ENCODE measurements at regions not wholly inside any gene's neighbourhood (a gene's known extent, or its start where the extent isn't known, plus 50 kb on each side); places are given as distances from the start of the nearest gene placed in this dataset.

DNA sequence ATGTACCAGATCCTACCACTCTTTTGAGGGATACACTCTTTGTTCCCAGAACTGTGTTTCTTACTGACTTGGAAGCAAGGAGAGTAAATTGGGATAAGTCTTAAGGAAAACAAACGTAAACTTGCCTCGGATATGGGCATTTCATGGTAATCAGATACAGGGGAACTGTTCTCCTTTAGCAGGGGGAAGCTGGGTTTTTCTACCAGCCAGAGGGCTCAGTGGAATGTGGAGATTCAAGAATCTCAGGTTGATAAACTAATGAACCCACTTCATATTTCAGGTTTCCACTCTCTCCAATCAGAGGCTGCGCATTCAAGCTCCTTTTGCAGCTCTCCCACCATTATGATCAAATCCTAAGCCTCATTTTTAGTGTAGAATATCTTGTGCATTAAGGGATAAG is 676.5 kb upstream of the FSHR start:
- ATAC-seq (no peak), DNase-seq (ENCODE audit: low spot score in 2 of 2) (no peak)
- Mint-ChIP-seq H3K27ac (no peak overlapping the region), H3K9me3 (peaks cover 5 to 7% of the 10 kb centered on the region in 2 donors), H3K36me3 (no peaks in the 10 kb centered on the region)

DNA sequence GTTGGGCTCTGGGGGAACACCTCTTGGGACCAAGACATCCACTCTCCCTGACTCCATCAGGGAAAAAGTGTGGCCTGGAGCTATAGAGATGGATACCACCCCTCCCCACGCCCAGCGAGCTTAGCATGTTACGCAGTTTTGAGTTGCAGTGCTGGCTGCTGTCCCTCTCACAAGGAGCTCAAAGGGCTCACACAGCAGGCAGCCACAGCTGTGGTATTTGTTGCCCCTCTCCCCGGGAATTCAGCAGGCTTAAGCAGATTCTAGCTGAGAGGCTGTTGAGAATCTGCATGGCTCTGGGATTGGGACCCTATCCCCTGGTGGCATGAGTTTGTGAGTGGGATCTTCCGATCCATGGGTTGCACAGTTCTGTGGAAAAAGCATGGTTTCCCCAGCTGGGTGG is 673.1 kb upstream of the FSHR start:
- Mint-ChIP-seq H3K9me3 (peaks cover 19 to 22% of the 10 kb centered on the region in 2 donors), H3K36me3 (peaks cover 0 to 17% of the 10 kb centered on the region in 2 donors), H3K27ac (no peak overlapping the region)
- DNase-seq (ENCODE audit: low spot score in 2 of 2) (no peak), ATAC-seq (no peak)

DNA sequence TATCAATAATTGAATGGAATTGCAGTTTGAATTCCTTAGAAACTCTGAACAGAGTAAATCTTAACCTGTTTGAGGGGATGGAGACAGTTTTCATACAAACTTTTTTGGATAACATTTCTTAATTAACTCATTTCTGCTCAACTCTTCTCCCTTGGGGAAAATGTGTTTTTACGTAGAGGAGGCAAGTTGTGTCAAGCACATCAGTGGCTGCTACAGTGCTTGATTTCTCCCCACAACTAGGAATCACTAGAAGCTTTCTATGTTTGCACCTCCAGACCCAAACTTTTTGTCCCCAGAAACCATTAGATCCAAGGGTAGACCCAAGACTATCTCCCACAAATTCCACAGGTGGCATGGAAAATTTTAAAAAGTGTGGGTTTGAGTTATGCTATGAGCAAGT is 658.9 kb upstream of the FSHR start:
- no peaks in the 10 kb centered on the region for H3K36me3 Mint-ChIP-seq
- no peak for ATAC-seq

DNA sequence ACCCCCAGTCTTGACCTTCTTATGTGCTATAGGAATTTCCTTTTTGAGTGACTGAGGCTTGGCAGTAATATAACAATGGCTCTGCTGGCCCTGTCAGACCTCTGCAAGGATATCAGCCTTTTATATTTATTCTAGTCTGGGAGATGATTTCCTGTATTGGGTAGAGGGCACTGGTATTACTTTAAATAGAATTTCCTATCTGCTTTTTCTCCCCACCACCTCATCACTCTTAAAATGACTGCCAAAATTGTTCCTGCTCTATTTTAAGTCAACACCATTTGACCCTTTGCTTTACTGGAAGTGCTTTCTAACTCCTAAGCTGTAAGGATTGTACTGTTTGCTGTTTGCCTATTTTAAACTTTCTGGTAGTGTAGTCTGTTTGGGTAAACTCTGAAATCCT is 658.4 kb upstream of the FSHR start:
- Mint-ChIP-seq H3K27ac (no peak overlapping the region), H3K36me3 (no peaks in the 10 kb centered on the region), H3K9me3 (peaks cover 0 to 9% of the 10 kb centered on the region in 2 donors)
- DNase-seq (ENCODE audit: low spot score in 2 of 2) (no peak), ATAC-seq (no peak)

More for the DNA sequence above, 658.9 kb upstream of the FSHR start:
- H3K27ac Mint-ChIP-seq, result no peak overlapping the region
- peaks cover 0 to 9% of the 10 kb centered on the region in 2 donors for H3K9me3 Mint-ChIP-seq
- no peak for DNase-seq (ENCODE audit: low spot score in 2 of 2)

DNA sequence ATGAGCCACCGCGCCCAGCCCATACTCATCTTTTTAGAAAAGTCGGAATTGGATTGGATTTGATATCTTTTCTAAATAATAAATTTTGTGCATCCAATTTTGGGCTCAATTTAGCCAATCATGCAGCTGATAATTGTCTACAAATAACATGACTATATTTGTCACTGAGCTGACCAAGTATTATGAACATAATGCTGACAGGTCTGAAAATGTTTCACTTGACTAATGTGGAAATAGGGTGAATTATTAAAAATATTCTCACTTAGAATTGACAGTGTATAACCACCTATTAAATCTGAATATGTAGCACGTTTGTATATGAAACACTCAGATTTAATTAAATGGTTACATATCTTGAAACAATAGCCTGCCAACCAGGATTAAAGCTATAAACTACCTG is 657.2 kb upstream of the FSHR start:
- H3K36me3 Mint-ChIP-seq, result no peaks in the 10 kb centered on the region
- H3K27ac Mint-ChIP-seq, result no peak overlapping the region
- ATAC-seq, result no peak

DNA sequence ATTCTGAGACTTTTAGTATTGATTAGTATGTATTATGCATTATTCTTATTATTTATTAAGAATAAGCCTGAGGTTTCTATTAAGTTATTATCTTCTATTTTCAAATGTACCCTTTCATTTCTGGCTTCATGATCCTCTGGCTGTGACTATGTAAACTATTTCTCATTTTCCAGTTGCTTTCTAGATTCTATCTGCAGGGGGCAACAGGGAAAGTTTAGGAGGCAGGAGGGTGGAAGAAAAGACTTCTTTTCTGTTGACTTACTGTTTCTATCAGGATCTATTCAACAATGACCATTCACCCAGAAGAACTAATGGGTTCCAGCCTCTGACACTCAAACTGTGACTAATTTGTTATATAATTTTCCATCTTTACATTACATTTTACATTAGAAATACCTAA is 653.4 kb upstream of the FSHR start:
- H3K27ac Mint-ChIP-seq, result no peak overlapping the region
- DNase-seq (ENCODE audit: low spot score in 2 of 2) (no peak), ATAC-seq (no peak)
- H3K9me3 Mint-ChIP-seq, result no peaks in the 10 kb centered on the region
- no peaks in the 10 kb centered on the region for H3K36me3 Mint-ChIP-seq

More for the DNA sequence above, 657.2 kb upstream of the FSHR start:
- no peak for DNase-seq (ENCODE audit: low spot score in 2 of 2)
- peaks cover 0 to 9% of the 10 kb centered on the region in 2 donors for H3K9me3 Mint-ChIP-seq

DNA sequence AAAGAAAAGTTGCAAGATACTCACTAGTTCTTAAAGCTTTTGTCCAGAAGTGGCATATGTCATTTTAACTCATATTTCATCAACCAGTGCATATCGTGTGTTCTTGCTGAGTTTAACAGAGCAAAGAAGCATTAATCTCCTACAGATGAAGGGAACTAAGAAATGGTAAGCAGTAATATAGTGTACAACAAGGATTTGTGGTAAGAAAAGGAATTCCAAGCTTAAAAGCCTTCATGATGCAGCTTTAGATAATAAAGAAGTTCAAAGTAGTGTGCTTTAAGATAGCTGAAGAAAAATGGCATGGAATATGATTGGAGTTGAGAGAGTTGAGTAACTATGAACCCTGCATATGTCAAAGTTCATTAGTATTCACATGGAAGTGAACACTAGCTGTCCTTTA is 649.8 kb upstream of the FSHR start:
- DNase-seq (ENCODE audit: low spot score in 2 of 2) (no peak), ATAC-seq (no peak)
- Mint-ChIP-seq H3K9me3 (peaks cover 0 to 5% of the 10 kb centered on the region in 2 donors), H3K27ac (no peak overlapping the region), H3K36me3 (no peaks in the 10 kb centered on the region)

DNA sequence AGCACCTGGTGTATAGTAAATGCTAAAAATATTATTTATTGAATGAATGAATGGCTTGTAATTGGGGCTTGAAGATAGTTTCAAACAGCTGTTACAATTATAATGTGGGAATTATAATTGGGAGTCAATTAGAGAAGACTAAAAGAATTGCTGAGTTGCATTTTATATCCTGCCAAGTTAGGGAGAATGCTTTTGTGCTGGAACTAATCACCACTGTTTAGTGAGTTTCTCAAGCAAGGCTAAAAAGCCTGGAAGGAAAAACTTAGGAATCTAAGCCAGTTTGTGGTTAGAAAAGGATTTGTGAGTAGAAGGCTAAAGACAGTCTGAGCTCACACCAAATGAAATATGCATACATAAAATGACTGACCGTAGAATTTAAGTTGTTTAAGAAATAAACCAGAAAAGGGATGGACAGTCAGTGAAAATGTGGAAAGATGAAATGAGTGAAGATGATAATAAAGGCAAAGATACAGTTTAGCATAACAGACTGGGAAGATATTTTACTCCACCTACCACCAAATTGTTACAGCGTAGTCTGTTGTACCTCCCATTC is 647.7 kb upstream of the FSHR start:
- DNase-seq (ENCODE audit: low spot score in 2 of 2), result no peak

DNA sequence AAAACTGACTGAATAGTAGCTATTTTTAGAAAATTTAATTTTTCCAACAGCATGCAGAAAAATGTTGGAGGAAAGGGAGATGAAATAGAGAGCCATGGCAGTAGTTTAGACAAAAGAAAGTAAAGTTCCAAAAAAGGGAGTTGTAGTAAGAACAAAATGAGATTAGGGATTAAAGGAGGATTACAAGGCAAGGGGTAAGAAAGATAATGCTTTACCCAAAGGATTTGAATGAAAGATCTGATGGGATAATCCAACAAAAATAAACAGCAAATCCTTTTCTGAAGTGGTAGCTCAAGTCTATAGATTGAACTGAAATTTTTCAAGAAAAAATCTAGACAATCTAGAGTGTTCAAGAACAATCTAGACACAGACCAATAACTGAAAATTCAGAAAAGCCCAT is 644.3 kb upstream of the FSHR start:
- Mint-ChIP-seq H3K27ac (no peak overlapping the region), H3K36me3 (no peaks in the 10 kb centered on the region), H3K9me3 (peaks cover 8 to 28% of the 10 kb centered on the region in 2 donors)
- ATAC-seq (no peak), DNase-seq (ENCODE audit: low spot score in 2 of 2) (no peak)

More for the DNA sequence above, 647.7 kb upstream of the FSHR start:
- Mint-ChIP-seq H3K27ac (no peak overlapping the region), H3K9me3 (peaks cover 8 to 14% of the 10 kb centered on the region in 2 donors), H3K36me3 (no peaks in the 10 kb centered on the region)
- ATAC-seq, result no peak

DNA sequence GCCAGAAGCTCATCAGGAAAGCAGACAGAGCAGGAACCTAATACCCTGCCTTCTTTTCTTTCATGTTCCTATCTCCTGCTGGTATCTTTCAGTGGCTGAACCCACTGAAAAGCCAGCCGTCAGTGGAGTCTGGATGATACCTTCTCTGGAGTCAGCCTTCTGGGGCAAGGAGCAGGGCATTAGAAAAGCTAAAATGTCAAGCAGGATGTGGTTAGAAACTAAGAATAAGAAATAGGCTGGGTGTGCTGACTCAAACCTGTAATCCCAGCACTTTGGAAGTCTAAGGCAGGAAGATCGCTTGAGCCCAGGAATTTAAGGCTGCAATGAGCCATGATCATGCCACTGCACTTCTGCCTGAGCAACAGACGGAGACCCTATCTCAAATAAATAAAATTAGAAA is 642.0 kb upstream of the FSHR start:
- H3K36me3 Mint-ChIP-seq, result no peaks in the 10 kb centered on the region
- DNase-seq (ENCODE audit: low spot score in 2 of 2), result no peak
- ATAC-seq, result no peak
- H3K27ac Mint-ChIP-seq, result no peak overlapping the region
- H3K9me3 Mint-ChIP-seq, result peaks cover 8 to 32% of the 10 kb centered on the region in 2 donors

DNA sequence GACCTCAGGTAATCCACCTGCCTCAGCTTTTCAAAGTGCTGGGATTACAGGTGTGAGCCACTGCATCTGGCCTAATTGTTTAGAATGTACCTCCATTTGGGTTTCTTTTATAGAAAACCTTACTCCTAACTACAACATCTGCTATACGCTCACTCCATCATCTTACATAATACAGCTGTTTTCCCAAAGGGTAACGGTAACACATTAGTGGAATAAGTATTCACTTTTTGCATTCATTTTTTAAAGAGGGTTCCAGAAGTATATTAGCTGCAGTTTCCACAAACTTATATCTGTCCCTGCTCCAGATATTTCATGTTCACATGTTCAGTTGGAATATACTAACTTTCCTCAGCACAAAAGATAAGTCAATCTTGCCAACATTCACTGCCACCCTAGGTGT is 640.1 kb upstream of the FSHR start:
- DNase-seq (ENCODE audit: low spot score in 2 of 2) (no peak), ATAC-seq (no peak)
- H3K36me3 Mint-ChIP-seq, result no peaks in the 10 kb centered on the region
- no peak overlapping the region for H3K27ac Mint-ChIP-seq
- H3K9me3 Mint-ChIP-seq, result peaks cover 8 to 27% of the 10 kb centered on the region in 2 donors

DNA sequence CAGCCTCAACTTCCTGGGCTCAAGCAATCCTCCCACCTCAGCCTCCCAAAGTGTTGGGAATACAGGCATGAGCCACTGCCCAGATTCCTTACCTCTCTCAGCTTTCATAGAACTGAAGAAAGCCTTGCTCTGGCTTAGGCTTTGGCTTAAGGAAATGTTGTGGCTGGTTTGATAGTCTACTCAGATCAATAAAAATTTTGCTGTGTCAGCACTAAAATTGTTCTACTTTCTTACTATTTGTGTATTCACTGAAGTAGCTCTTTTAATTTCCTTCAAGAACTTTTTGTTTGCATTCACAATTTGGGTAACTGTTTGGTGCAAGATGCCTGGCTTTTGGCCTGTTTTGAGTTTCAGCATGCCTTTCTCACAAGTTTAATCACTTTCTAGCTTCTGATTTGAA is 634.0 kb upstream of the FSHR start:
- DNase-seq (ENCODE audit: low spot score in 2 of 2), result no peak
- H3K36me3 Mint-ChIP-seq, result no peaks in the 10 kb centered on the region
- no peak overlapping the region for H3K27ac Mint-ChIP-seq
- peaks cover 10 to 19% of the 10 kb centered on the region in 2 donors for H3K9me3 Mint-ChIP-seq
- no peak for ATAC-seq

DNA sequence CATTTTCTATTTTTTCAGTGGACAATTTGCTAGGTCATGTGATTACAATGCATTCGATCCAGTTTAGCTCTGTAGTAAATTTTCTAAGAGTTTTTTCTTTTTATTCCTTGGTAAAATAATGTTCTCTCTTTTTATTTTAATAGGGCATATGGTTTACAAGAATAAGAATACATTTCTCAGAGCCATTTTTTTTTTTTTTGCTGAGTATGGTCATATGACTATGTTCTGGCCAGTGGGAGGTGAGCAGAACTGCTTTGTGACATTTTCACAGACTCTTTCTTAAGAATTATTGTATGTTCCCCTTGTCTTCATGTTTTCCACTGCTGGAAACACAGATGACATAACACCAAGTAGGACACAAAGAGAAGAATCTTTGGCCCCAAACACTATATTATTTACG is 626.6 kb upstream of the FSHR start:
- DNase-seq (ENCODE audit: low spot score in 2 of 2), result no peak
- Mint-ChIP-seq H3K36me3 (no peaks in the 10 kb centered on the region), H3K27ac (no peak overlapping the region), H3K9me3 (peaks cover 5 to 7% of the 10 kb centered on the region in 2 donors)
- ATAC-seq, result no peak

DNA sequence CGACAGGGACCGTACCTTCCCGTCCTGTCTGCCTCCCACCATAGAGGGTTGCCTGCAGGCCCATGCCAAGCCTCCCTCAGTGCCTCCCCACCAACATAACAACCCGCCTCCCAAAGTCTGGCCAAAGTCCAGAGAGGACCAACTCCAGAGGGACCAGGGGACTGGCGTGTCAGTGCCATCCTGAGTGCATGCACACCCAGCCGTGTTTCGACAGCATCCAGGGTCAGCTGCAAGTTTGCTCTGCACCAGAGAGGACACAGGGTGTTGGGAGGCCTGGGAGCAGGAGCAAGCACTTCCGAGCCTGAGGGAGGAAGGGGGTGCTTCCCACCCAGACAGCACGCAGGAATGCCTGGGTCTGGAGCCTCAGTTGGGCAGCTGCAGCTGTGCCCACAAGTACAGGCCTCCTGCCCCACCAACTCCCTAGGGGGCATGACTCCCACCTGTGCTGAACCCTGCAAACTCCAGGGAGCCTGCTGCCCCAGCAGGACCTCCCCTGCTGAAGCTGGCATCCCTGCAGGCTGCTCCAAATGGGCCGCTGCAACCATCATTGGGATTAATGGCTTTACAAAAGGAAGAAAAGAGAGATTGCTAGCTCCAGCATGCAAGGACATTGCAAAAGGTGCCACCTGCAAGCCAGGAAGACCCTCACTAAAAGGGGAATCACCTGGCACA is 618.1 kb upstream of the FSHR start:
- ATAC-seq (no peak), DNase-seq (ENCODE audit: low spot score in 2 of 2) (no peak)
- Mint-ChIP-seq H3K9me3 (no peaks in the 10 kb centered on the region), H3K27ac (no peak overlapping the region), H3K36me3 (no peaks in the 10 kb centered on the region)

DNA sequence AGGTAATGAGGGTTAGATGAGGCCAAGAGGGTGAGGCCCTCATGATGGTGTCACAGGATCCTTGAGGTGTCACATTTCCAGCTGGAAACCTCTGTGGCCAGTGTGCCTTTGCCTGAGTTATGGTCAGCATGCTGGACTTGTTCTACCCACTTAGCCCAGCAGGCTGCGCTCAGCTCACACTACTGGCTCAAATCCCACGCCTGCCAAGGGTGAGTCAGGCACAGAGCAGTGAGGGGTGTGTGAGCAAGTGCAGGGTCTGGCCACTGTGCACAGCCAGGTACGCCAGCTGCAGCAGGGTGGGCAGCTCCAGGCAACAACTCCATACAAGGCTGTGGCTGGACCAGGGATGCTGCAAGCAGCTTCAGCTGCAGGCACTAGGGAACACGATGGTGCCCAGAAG is 616.6 kb upstream of the FSHR start:
- no peak overlapping the region for H3K27ac Mint-ChIP-seq
- H3K9me3 Mint-ChIP-seq, result no peaks in the 10 kb centered on the region
- DNase-seq (ENCODE audit: low spot score in 2 of 2), result no peak
- no peaks in the 10 kb centered on the region for H3K36me3 Mint-ChIP-seq
- ATAC-seq, result peak in 1 of 2 donors; percentile 44

DNA sequence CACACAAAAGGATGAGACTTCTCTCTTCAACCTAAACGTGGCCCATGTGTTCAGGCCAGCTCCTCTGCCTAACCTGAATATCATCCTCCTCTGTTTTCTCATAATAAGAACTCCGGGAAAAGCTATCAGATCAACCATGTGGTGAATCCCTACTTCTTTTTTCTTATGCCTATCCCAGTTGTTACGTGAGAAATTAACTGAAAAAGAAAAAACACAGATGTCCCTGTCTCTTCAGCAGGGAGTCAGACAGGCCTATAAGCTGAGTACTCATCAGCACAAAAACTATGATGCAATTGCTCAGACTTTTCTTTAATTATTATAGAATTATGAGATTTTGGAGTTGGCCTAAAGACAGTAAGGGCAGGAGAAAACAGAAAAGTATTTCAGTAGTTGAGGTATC is 613.0 kb upstream of the FSHR start:
- ATAC-seq (no peak), DNase-seq (ENCODE audit: low spot score in 2 of 2) (no peak)
- no peaks in the 10 kb centered on the region for H3K36me3 Mint-ChIP-seq
- H3K9me3 Mint-ChIP-seq, result no peaks in the 10 kb centered on the region
- H3K27ac Mint-ChIP-seq, result no peak overlapping the region

DNA sequence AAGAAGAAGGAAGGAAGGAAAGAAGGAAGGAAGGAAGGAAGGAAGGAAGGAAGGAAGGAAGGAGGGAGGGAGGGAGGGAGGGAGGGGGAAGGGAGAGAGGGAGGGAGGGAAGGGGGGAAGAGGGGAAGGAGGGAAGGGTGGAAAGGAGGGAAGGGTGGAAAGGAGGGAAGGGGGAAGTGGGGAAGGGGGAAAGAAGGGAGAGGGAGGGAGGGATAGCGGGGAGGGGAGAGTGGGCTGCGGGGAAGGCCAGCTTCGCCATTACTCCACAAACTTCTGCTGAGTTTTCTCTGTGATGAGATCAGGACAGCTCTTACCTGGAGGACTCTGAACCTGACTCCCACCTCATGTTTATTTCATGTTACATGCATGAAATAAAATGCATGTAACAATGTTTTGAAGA is 601.5 kb upstream of the FSHR start:
- H3K27ac Mint-ChIP-seq, result no peak overlapping the region

DNA sequence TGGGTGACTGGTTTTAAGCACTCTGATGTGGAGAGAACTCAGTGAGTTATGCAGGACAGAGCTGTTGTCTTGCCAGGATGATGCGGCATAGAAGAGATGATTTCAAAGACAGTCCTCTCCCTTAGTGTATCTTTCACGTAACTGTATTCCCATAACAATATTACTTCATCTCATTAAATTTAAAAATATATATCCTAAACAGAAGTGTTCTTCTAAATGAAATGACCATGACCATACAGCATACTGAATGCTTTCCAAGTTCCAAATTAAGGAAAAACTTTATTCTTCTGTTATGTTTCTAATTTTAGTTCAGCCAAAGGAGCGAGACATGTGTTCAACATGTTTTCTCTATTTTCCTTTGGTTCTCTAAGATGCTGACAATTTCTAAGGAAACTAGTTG is 600.1 kb upstream of the FSHR start:
- no peaks in the 10 kb centered on the region for H3K36me3 Mint-ChIP-seq

More for the DNA sequence above, 601.5 kb upstream of the FSHR start:
- Mint-ChIP-seq H3K36me3 (no peaks in the 10 kb centered on the region), H3K9me3 (peaks cover 3 to 4% of the 10 kb centered on the region in 2 donors)
- DNase-seq (ENCODE audit: low spot score in 2 of 2) (no peak), ATAC-seq (no peak)

More for the DNA sequence above, 600.1 kb upstream of the FSHR start:
- ATAC-seq, result no peak
- no peak for DNase-seq (ENCODE audit: low spot score in 2 of 2)
- Mint-ChIP-seq H3K27ac (no peak overlapping the region), H3K9me3 (peaks cover 4 to 8% of the 10 kb centered on the region in 2 donors)
